ENCODE measurements at regions not wholly inside any gene's neighbourhood (a gene's known extent, or its start where the extent isn't known, plus 50 kb on each side); places are given as distances from the start of the nearest gene placed in this dataset. TPM values are rescaled to one million over a fixed set of nuclear protein-coding genes. Genes with fewer than 3 reads are reported as not detected.

DNA sequence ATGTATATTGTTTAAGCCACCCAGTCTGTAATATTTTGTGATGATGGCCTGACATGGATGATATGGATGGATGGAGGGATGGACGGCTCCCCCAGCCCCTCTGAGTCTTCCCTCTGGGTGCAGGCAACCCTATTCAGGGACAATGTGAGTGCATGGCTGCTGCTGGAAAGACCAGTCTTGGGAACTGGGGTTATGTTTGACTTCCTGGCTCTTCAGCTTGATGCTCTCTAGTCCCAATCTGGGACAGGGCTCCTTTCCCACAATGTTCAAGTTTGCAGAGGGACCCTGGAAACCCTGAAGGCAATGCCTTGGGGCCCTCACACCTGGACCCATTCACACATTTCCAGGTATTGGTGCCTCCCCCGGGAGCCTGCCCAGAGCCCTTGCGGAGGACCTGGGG is 52.3 kb upstream of the RET start:
- no peak overlapping the region for H3K27ac ChIP-seq (ENCODE audit: low read depth in 1 of 2, low read length in 1 of 2)
- H3K9ac ChIP-seq (ENCODE audit: insufficient read depth in 1 of 2, low read length in 2 of 2), result no peak overlapping the region
- H3K27me3 ChIP-seq (ENCODE audit: control insufficient read depth in 3 of 3, insufficient read depth in 3 of 3, low read length in 2 of 3), result peaks cover 0 to 16% (median 5%) of the 10 kb centered on the region in 3 donors
- TF ChIP-seq, protein P1, sequence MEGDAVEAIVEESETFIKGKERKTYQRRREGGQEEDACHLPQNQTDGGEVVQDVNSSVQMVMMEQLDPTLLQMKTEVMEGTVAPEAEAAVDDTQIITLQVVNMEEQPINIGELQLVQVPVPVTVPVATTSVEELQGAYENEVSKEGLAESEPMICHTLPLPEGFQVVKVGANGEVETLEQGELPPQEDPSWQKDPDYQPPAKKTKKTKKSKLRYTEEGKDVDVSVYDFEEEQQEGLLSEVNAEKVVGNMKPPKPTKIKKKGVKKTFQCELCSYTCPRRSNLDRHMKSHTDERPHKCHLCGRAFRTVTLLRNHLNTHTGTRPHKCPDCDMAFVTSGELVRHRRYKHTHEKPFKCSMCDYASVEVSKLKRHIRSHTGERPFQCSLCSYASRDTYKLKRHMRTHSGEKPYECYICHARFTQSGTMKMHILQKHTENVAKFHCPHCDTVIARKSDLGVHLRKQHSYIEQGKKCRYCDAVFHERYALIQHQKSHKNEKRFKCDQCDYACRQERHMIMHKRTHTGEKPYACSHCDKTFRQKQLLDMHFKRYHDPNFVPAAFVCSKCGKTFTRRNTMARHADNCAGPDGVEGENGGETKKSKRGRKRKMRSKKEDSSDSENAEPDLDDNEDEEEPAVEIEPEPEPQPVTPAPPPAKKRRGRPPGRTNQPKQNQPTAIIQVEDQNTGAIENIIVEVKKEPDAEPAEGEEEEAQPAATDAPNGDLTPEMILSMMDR (IDR thresholded peaks at IDR 0.05; ENCODE audit: control extremely low read depth, extremely low read depth), result no peak
- WGBS, 2 donors, result 91 to 97% methylated on average over 3 of the region's 3 CpGs
- peaks cover 0 to 9% (median 0%) of the 10 kb centered on the region in 5 donors for H3K4me1 ChIP-seq (ENCODE audit: control insufficient read depth in 5 of 5, insufficient read depth in 5 of 5, low read length in 5 of 5)
- no peak for DNase-seq
- H3K9me3 ChIP-seq (ENCODE audit: control insufficient read depth in 4 of 4, insufficient read depth in 3 of 4, low read length in 3 of 4), result no peaks in the 10 kb centered on the region
- ATAC-seq (ENCODE audit: insufficient read depth, low FRiP score), result no peak
- H3K36me3 ChIP-seq (ENCODE audit: control insufficient read depth in 4 of 4, insufficient read depth in 4 of 4, low read length in 4 of 4), result no peaks in the 10 kb centered on the region
- H3K4me3 ChIP-seq, result no peak overlapping the region

DNA sequence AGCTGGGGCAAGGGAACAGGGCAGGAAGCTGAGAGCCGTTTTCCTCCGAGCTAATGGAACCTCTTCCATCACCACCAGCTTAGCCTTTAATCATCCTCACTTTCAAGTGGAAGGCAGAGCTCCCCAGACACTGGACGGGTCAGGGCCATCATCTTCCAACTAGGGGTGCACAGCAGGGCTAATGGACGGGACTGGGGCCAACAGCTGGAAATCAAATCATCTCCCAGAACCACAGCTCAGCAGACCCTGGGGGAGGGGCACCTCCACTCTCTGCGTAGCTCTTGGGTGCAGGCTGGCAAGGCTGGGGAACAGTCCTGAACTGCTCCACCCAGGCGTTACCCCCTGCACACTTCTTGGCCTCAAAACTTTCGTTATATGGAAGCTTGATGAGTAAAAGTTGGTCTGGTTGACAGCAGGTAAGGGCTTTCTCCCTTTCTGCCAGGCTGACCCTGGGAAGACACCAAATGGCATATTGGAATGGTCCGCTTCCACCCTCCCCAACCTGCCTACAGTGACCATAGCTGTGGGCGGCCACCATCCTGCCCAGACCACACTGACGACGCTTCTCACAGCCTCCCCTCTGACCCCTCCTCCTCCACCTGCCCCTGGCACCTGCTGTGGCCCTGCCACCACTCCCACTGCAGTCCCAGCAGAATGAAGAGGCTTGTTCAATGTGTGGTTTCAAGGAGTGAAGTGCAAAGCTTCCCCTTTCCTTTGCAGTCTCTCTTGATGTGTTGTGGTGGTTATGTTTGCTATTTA is 51.7 kb upstream of the RET start:
- TF ChIP-seq, protein P1 (IDR thresholded peaks at IDR 0.05; ENCODE audit: control extremely low read depth, extremely low read depth), result no peak

DNA sequence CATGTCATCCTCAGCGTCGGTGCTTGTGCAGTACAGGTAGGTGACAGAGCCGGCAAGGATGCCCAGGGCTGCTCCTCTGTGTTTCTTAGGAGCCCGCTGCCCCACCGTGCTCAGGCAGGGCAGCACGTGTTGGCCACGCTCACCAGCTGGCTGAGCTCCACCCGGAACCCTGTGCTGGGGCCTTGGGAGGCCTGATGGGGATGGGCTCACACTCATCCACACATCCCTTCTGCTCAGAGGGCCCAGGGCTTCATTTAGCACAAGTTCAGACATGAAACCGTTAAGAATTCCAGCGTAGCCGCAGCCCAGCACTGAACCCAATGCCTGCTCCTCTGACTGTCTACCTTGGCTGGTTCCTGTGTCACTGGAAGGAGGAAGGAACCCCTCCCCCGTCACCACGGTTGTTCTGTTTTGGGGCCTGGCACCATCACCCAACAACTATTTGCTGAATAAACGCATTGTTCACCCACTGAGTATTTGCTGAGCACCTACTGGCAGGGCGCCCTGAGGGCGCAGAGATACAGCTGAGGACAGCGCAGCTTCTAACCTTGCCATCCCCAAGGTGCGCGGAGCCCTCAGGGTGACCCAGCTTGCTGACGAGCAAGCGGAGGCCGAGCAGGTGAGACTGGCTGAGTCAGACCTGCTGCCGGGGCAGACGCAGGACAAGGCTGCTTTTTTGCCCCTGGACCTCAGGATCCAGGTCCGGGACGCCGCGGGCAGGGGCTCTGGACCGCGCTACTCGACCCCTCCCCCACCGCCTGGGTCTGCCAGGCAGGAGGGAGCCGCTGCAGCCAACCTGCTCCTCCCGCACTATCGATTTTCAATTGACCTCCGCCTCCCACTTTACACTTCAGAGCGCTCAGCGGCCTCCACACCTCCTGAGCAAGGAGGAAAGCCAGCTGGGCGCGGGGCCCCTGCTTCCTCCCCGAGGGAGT is 50.6 kb upstream of the RET start:
- no peaks in the 10 kb centered on the region for H3K36me3 ChIP-seq (ENCODE audit: control insufficient read depth in 4 of 4, insufficient read depth in 4 of 4, low read length in 4 of 4)
- no peak overlapping the region for H3K9ac ChIP-seq (ENCODE audit: insufficient read depth in 1 of 2, low read length in 2 of 2)
- TF ChIP-seq, protein P1 (IDR thresholded peaks at IDR 0.05; ENCODE audit: control extremely low read depth, extremely low read depth), result no peak
- peaks cover 0 to 13% (median 5%) of the 10 kb centered on the region in 3 donors for H3K27me3 ChIP-seq (ENCODE audit: control insufficient read depth in 3 of 3, insufficient read depth in 3 of 3, low read length in 2 of 3)
- WGBS, 2 donors, result 34 to 53% methylated on average over 41 of the region's 41 CpGs
- peaks cover 0 to 2% (median 0%) of the 10 kb centered on the region in 4 donors for H3K9me3 ChIP-seq (ENCODE audit: control insufficient read depth in 4 of 4, insufficient read depth in 3 of 4, low read length in 3 of 4)
- ATAC-seq (ENCODE audit: insufficient read depth, low FRiP score) (no peak), DNase-seq (no peak)
- no peak overlapping the region for H3K27ac ChIP-seq (ENCODE audit: low read depth in 1 of 2, low read length in 1 of 2)
- peaks cover 0 to 9% (median 0%) of the 10 kb centered on the region in 5 donors for H3K4me1 ChIP-seq (ENCODE audit: control insufficient read depth in 5 of 5, insufficient read depth in 5 of 5, low read length in 5 of 5)
- no peak overlapping the region for H3K4me3 ChIP-seq

More for the DNA sequence above, 51.7 kb upstream of the RET start:
- H3K9me3 ChIP-seq (ENCODE audit: control insufficient read depth in 4 of 4, insufficient read depth in 3 of 4, low read length in 3 of 4), result no peaks in the 10 kb centered on the region
- WGBS, 2 donors, result 65 to 73% methylated on average over 11 of the region's 11 CpGs
- no peak overlapping the region for H3K27ac ChIP-seq (ENCODE audit: low read depth in 1 of 2, low read length in 1 of 2)
- no peaks in the 10 kb centered on the region for H3K36me3 ChIP-seq (ENCODE audit: control insufficient read depth in 4 of 4, insufficient read depth in 4 of 4, low read length in 4 of 4)
- H3K9ac ChIP-seq (ENCODE audit: insufficient read depth in 1 of 2, low read length in 2 of 2), result no peak overlapping the region
- H3K27me3 ChIP-seq (ENCODE audit: control insufficient read depth in 3 of 3, insufficient read depth in 3 of 3, low read length in 2 of 3), result peaks cover 0 to 16% (median 5%) of the 10 kb centered on the region in 3 donors
- H3K4me1 ChIP-seq (ENCODE audit: control insufficient read depth in 5 of 5, insufficient read depth in 5 of 5, low read length in 5 of 5), result peaks cover 0 to 9% (median 0%) of the 10 kb centered on the region in 5 donors
- no peak overlapping the region for H3K4me3 ChIP-seq
- DNase-seq (no peak), ATAC-seq (ENCODE audit: insufficient read depth, low FRiP score) (no peak)

Small RNA genes in the stretch of these regions (small RNA-seq; reads per million reads assigned to genes)
- not detected for gene MIR5100 (ENCODE audit: low replicate concordance)

Data from lung (tissue), 12 donors.